IPS DF 6.9 (cell line): ENCODE measurements at regions not wholly inside any gene's neighbourhood (a gene's known extent, or its start where the extent isn't known, plus 50 kb on each side); places are given as distances from the start of the nearest gene placed in this dataset.

Experiments
- DNase-seq: peaks from one replicate; pipeline ENCODE4 v3.0.0-alpha.2; 2013; ENCODE audit warnings: low read depth, low spot score
- H3K27ac ChIP-seq: one replicate; pipeline ENCODE4 v1.5.1; 2013; ENCODE audit warnings: low read length, control low read depth
- H3K27me3 ChIP-seq: 2 replicates; pipeline ENCODE4 v1.6.1; 2013; ENCODE audit warnings: mild to moderate bottlenecking, low read length; ENCODE audit not compliant: control insufficient read depth, insufficient read depth
- H3K36me3 ChIP-seq: 2 replicates; pipeline ENCODE4 v1.6.1; 2013; ENCODE audit warnings: low read length; ENCODE audit not compliant: control insufficient read depth, insufficient read depth
- H3K4me1 ChIP-seq: 2 replicates; pipeline ENCODE4 v1.6.1; 2013; ENCODE audit warnings: low read length; ENCODE audit not compliant: control insufficient read depth, insufficient read depth
- H3K4me3 ChIP-seq: 2 replicates; pipeline ENCODE4 v1.5.1; 2013; ENCODE audit warnings: mild to moderate bottlenecking, low read length
- H3K9me3 ChIP-seq: 2 replicates; pipeline ENCODE4 v1.6.1; 2013; ENCODE audit warnings: low read length, inconsistent platforms; ENCODE audit not compliant: control insufficient read depth, insufficient read depth
- WGBS: extraction: QIAGEN DNeasy Blood & Tissue Kit; methylation state at CpG from one replicate; pipeline ENCODE4 v1.1.7; 2013; ENCODE audit warnings: mixed read lengths, missing lambda C conversion rate; ENCODE audit not compliant: insufficient read length, insufficient coverage; 5-methylcytosine and 5-hydroxymethylcytosine counted together

GRCh38 chr10:63910806-63911205 lies 389.6 kb downstream of the REEP3 start:
- no CpG with 5 or more reads among the region's 4 CpGs for WGBS
- H3K4me1 ChIP-seq: peaks cover 2% of the 10 kb centered on the region; the same call in 1 of the 2 replicates
- no peaks in the 10 kb centered on the region for H3K27me3 ChIP-seq
- no peak overlapping the region for H3K4me3 ChIP-seq
- H3K9me3 ChIP-seq: no peaks in the 10 kb centered on the region
- no peak overlapping the region for H3K27ac ChIP-seq
- H3K36me3 ChIP-seq: no peaks in the 10 kb centered on the region
- DNase-seq: no peak

GRCh38 chr10:63915240-63915639 lies 394.0 kb downstream of the REEP3 start:
- no peak for DNase-seq
- Histone ChIP-seq H3K27me3 (no peaks in the 10 kb centered on the region), H3K36me3 (no peaks in the 10 kb centered on the region), H3K9me3 (no peaks in the 10 kb centered on the region), H3K4me3 (no peak overlapping the region), H3K27ac (no peak overlapping the region), H3K4me1 (peaks cover 2% of the 10 kb centered on the region; the same call in 1 of the 2 replicates)
- no CpG with 5 or more reads among the region's 2 CpGs for WGBS

- Histone ChIP-seq H3K4me1 (no peaks in the 10 kb centered on the region), H3K27me3 (no peaks in the 10 kb centered on the region), H3K4me3 (no peak overlapping the region), H3K9me3 (no peaks in the 10 kb centered on the region), H3K36me3 (no peaks in the 10 kb centered on the region), H3K27ac (no peak overlapping the region)
- no CpG with 5 or more reads among the region's 1 CpG for WGBS
- no peak for DNase-seq
These were observed 396.2 kb downstream of the REEP3 start for GRCh38 chr10:63917363-63917762.

- no peak for DNase-seq
- WGBS: no CpG with 5 or more reads among the region's 6 CpGs
These were observed 398.5 kb downstream of the REEP3 start for GRCh38 chr10:63919575-63920279.

GRCh38 chr10:63920926-63921325 lies 399.7 kb downstream of the REEP3 start:
- no peaks in the 10 kb centered on the region for H3K4me1 ChIP-seq
- DNase-seq: no peak
- no peak overlapping the region for H3K27ac ChIP-seq
- no CpG with 5 or more reads among the region's 2 CpGs for WGBS
- H3K4me3 ChIP-seq: no peak overlapping the region
- no peaks in the 10 kb centered on the region for H3K9me3 ChIP-seq
- H3K27me3 ChIP-seq: no peaks in the 10 kb centered on the region
- H3K36me3 ChIP-seq: no peaks in the 10 kb centered on the region

More at GRCh38 chr10:63919575-63920279, 398.5 kb downstream of the REEP3 start:
- no peak overlapping the region for H3K4me3 ChIP-seq
- no peak overlapping the region for H3K27ac ChIP-seq
- H3K27me3 ChIP-seq: no peaks in the 10 kb centered on the region
- no peaks in the 10 kb centered on the region for H3K9me3 ChIP-seq
- H3K4me1 ChIP-seq: no peaks in the 10 kb centered on the region
- H3K36me3 ChIP-seq: no peaks in the 10 kb centered on the region

- Histone ChIP-seq H3K27me3 (no peaks in the 10 kb centered on the region), H3K36me3 (no peaks in the 10 kb centered on the region), H3K9me3 (no peaks in the 10 kb centered on the region), H3K27ac (no peak overlapping the region), H3K4me3 (no peak overlapping the region), H3K4me1 (no peaks in the 10 kb centered on the region)
- WGBS: no CpG with 5 or more reads among the region's 4 CpGs
- DNase-seq: no peak
These were observed 400.8 kb downstream of the REEP3 start for GRCh38 chr10:63921908-63922467.

- WGBS: no CpG with 5 or more reads among the region's 6 CpGs
- no peak overlapping the region for H3K27ac ChIP-seq
- H3K36me3 ChIP-seq: no peaks in the 10 kb centered on the region
- H3K27me3 ChIP-seq: no peaks in the 10 kb centered on the region
- no peak overlapping the region for H3K4me3 ChIP-seq
- H3K9me3 ChIP-seq: no peaks in the 10 kb centered on the region
- H3K4me1 ChIP-seq: no peaks in the 10 kb centered on the region
- no peak for DNase-seq
These were observed 401.5 kb downstream of the REEP3 start for GRCh38 chr10:63922468-63923284.

- no peaks in the 10 kb centered on the region for H3K4me1 ChIP-seq
- no peak overlapping the region for H3K27ac ChIP-seq
- WGBS: no CpG with 5 or more reads among the region's 4 CpGs
- H3K27me3 ChIP-seq: no peaks in the 10 kb centered on the region
- H3K36me3 ChIP-seq: no peaks in the 10 kb centered on the region
- no peak overlapping the region for H3K4me3 ChIP-seq
- no peaks in the 10 kb centered on the region for H3K9me3 ChIP-seq
- DNase-seq: no peak
These were observed 408.7 kb downstream of the REEP3 start for GRCh38 chr10:63929831-63930467.

GRCh38 chr10:63930584-63930983 lies 409.4 kb downstream of the REEP3 start:
- DNase-seq: no peak
- Histone ChIP-seq H3K27ac (no peak overlapping the region), H3K4me1 (no peaks in the 10 kb centered on the region), H3K4me3 (no peak overlapping the region), H3K27me3 (no peaks in the 10 kb centered on the region), H3K9me3 (no peaks in the 10 kb centered on the region), H3K36me3 (no peaks in the 10 kb centered on the region)
- no CpG with 5 or more reads among the region's 4 CpGs for WGBS

GRCh38 chr10:63935705-63936104 lies 414.5 kb downstream of the REEP3 start:
- H3K27ac ChIP-seq: no peak overlapping the region
- H3K27me3 ChIP-seq: no peaks in the 10 kb centered on the region
- H3K9me3 ChIP-seq: no peaks in the 10 kb centered on the region
- DNase-seq: no peak
- WGBS: no CpG with 5 or more reads among the region's 2 CpGs
- no peak overlapping the region for H3K4me3 ChIP-seq
- H3K36me3 ChIP-seq: no peaks in the 10 kb centered on the region
- no peaks in the 10 kb centered on the region for H3K4me1 ChIP-seq
